CD14-positive monocyte (primary cell): ENCODE measurements at regions not wholly inside any gene's neighbourhood (a gene's known extent, or its start where the extent isn't known, plus 50 kb on each side); places are given as distances from the start of the nearest gene placed in this dataset.

Experiments
- DNase-seq, 3 donors: peaks; one replicate each; pipeline ENCODE4 v3.0.0-alpha.2; 2011 to 2022
- H2AFZ ChIP-seq: 2 replicates; pipeline ENCODE4 v1.6.0; 2012; ENCODE audit warnings: mild to moderate bottlenecking, low read depth, low read length, inconsistent platforms; ENCODE audit not compliant: insufficient read depth, poor library complexity, severe bottlenecking
- H3K27ac ChIP-seq, 2 donors: 1 replicate in 1 of 2; 2 replicates in 1 of 2; pipeline ENCODE4 v1.5.1; 2012 to 2013; ENCODE audit warnings: low read length in 2 of 2, control low read depth in 1 of 2, inconsistent platforms in 1 of 2, low read depth in 1 of 2, mild to moderate bottlenecking in 1 of 2
- H3K27me3 ChIP-seq, 2 donors: one replicate each; pipeline versions ENCODE4 v1.6.0 to v1.6.1; 2011 to 2013; ENCODE audit warnings: low read length in 2 of 2; ENCODE audit not compliant: control insufficient read depth in 2 of 2, insufficient read depth in 2 of 2
- H3K36me3 ChIP-seq, 2 donors: replicated peaks in 1 of 2; 1 replicate in 1 of 2; 2 replicates in 1 of 2; pipeline versions ENCODE4 v1.5.1 to v1.6.1; 2012 to 2013; ENCODE audit warnings: low read length in 2 of 2, control low read depth in 1 of 2, inconsistent platforms in 1 of 2, mild to moderate bottlenecking in 1 of 2; ENCODE audit not compliant: insufficient read depth in 2 of 2, control insufficient read depth in 1 of 2
- H3K4me1 ChIP-seq, 2 donors: 1 replicate in 1 of 2; 2 replicates in 1 of 2; pipeline versions ENCODE4 v1.5.1 to v1.6.1; 2012 to 2013; ENCODE audit warnings: low read length in 2 of 2, control low read depth in 1 of 2, inconsistent platforms in 1 of 2, mild to moderate bottlenecking in 1 of 2, moderate library complexity in 1 of 2; ENCODE audit not compliant: insufficient read depth in 2 of 2, control insufficient read depth in 1 of 2
- H3K4me2 ChIP-seq: replicated peaks from 2 replicates; pipeline ENCODE3; 2012; ENCODE audit warnings: low read length, moderate library complexity, mild to moderate bottlenecking; ENCODE audit not compliant: poor library complexity, severe bottlenecking; ENCODE audit errors: extremely low read depth
- H3K4me3 ChIP-seq, 3 experiments: fragments of 200-600 bp in 1 of 3; sonication (generic) in 1 of 3; replicated peaks in 1 of 3; 1 replicate in 2 of 3; 2 replicates in 1 of 3; pipeline ENCODE4 v1.5.1; 2011 to 2013; ENCODE audit warnings: low read length in 3 of 3, mild to moderate bottlenecking in 3 of 3, control low read depth in 2 of 3, low read depth in 2 of 3, inconsistent platforms in 1 of 3, moderate library complexity in 1 of 3
- H3K79me2 ChIP-seq: 2 replicates; pipeline ENCODE4 v1.6.0; 2012; ENCODE audit warnings: mild to moderate bottlenecking, control low read depth, inconsistent platforms, low read length, moderate library complexity; ENCODE audit not compliant: insufficient read depth
- H3K9ac ChIP-seq: 2 replicates; pipeline ENCODE4 v1.6.0; 2017; ENCODE audit warnings: low read length, mild to moderate bottlenecking; ENCODE audit not compliant: insufficient read depth, poor library complexity, severe bottlenecking
- H3K9me3 ChIP-seq, 2 donors: replicated peaks in 1 of 2; 1 replicate in 1 of 2; 2 replicates in 1 of 2; pipeline versions ENCODE4 v1.5.1 to v1.6.1; 2012 to 2013; ENCODE audit warnings: low read length in 2 of 2, control low read depth in 1 of 2; ENCODE audit not compliant: control insufficient read depth in 1 of 2, insufficient read depth in 1 of 2
- H4K20me1 ChIP-seq: 2 replicates; pipeline ENCODE4 v1.6.0; 2012; ENCODE audit warnings: mild to moderate bottlenecking, low read length, control low read depth, moderate library complexity; ENCODE audit not compliant: insufficient read depth
- H3K27ac Mint-ChIP-seq, 7 donors: one replicate each; pipeline ENCODE4 v1.8.0; 2020; ENCODE audit warnings: mild to moderate bottlenecking in 7 of 7, mixed read lengths in 7 of 7, moderate library complexity in 6 of 7, inconsistent platforms in 2 of 7
- H3K27me3 Mint-ChIP-seq, 3 donors: one replicate each; pipeline ENCODE4 v1.8.0; 2021 to 2022; ENCODE audit warnings: low read depth in 3 of 3, mild to moderate bottlenecking in 3 of 3, mixed read lengths in 3 of 3, moderate library complexity in 3 of 3, inconsistent platforms in 1 of 3
- H3K36me3 Mint-ChIP-seq, 2 donors: one replicate each; pipeline ENCODE4 v1.8.0; 2020; ENCODE audit warnings: mixed read lengths in 2 of 2, inconsistent platforms in 1 of 2, mild to moderate bottlenecking in 1 of 2
- H3K4me1 Mint-ChIP-seq: one replicate; pipeline ENCODE4 v1.8.0; 2020; ENCODE audit warnings: mild to moderate bottlenecking, mixed read lengths
- H3K4me3 Mint-ChIP-seq, 2 donors: one replicate each; pipeline ENCODE4 v1.8.0; 2020; ENCODE audit warnings: mild to moderate bottlenecking in 2 of 2, mixed read lengths in 2 of 2, moderate library complexity in 1 of 2
- H3K9me3 Mint-ChIP-seq, 7 donors: one replicate each; pipeline ENCODE4 v1.8.0; 2020 to 2022; ENCODE audit warnings: mixed read lengths in 7 of 7, mild to moderate bottlenecking in 6 of 7, moderate library complexity in 6 of 7, inconsistent platforms in 2 of 7
- WGBS: methylation state at CpG from one replicate; pipeline ENCODE4 v1.1.5; 2013; ENCODE audit warnings: missing lambda C conversion rate; ENCODE audit not compliant: insufficient coverage; 5-methylcytosine and 5-hydroxymethylcytosine counted together
- intact Hi-C, 2 donors: fragments of 100-400 bp; cut with micrococcal nuclease; formaldehyde crosslinking; loops; one replicate each; pipeline versions ENCODE4 v1.15.0 to v1.15.1; 2023
- TF ChIP-seq, protein P1 (sequence below): fragments of 200-600 bp; IDR thresholded peaks from one replicate; pipeline ENCODE4 v1.8.0; 2022; ENCODE audit warnings: antibody characterized with exemption, mild to moderate bottlenecking

DNA sequence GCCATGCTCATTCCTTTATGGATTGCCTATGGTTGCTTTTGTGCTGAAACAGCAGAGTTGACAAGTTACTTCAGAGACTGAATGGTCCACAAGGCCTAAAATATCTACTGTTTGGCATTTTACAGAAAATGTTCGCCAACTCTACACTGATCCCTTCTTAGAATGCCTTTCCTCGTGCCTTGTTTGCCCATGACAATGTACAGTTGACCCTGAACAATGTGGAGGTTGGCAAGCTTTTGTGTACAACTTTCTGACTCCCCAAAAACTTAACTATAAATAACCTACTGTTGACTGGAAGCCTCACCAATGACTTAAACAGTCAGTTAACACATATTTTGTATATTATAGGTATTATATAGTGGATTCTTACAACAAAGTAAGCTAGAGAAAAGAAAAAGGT, 361.4 kb downstream of the EPHA4 start:
- Mint-ChIP-seq H3K9me3 (peaks cover 0 to 8% (median 2%) of the 10 kb centered on the region in 7 donors), H3K4me1 (no peaks in the 10 kb centered on the region), H3K27ac (no peak overlapping the region), H3K36me3 (no peaks in the 10 kb centered on the region), H3K4me3 (no peak overlapping the region), H3K27me3 (peaks cover 0 to 1% (median 0%) of the 10 kb centered on the region in 3 donors)
- H3K27me3 ChIP-seq: no peaks in the 10 kb centered on the region
- no peak overlapping the region for H3K4me3 ChIP-seq
- H4K20me1 ChIP-seq: no peaks in the 10 kb centered on the region
- TF ChIP-seq, protein P1, sequence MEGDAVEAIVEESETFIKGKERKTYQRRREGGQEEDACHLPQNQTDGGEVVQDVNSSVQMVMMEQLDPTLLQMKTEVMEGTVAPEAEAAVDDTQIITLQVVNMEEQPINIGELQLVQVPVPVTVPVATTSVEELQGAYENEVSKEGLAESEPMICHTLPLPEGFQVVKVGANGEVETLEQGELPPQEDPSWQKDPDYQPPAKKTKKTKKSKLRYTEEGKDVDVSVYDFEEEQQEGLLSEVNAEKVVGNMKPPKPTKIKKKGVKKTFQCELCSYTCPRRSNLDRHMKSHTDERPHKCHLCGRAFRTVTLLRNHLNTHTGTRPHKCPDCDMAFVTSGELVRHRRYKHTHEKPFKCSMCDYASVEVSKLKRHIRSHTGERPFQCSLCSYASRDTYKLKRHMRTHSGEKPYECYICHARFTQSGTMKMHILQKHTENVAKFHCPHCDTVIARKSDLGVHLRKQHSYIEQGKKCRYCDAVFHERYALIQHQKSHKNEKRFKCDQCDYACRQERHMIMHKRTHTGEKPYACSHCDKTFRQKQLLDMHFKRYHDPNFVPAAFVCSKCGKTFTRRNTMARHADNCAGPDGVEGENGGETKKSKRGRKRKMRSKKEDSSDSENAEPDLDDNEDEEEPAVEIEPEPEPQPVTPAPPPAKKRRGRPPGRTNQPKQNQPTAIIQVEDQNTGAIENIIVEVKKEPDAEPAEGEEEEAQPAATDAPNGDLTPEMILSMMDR: no peak
- H3K27ac ChIP-seq: no peak overlapping the region
- H3K36me3 ChIP-seq: no peaks in the 10 kb centered on the region
- H3K4me2 ChIP-seq: no peak overlapping the region
- no peak for DNase-seq
- intact Hi-C loops: no loop called here
- no peaks in the 10 kb centered on the region for H3K79me2 ChIP-seq
- no peak overlapping the region for H3K9ac ChIP-seq
- H3K9me3 ChIP-seq: no peaks in the 10 kb centered on the region
- H2AFZ ChIP-seq: no peak overlapping the region
- H3K4me1 ChIP-seq: no peaks in the 10 kb centered on the region
- 86% methylated on average over 2 of the region's 2 CpGs for WGBS

DNA sequence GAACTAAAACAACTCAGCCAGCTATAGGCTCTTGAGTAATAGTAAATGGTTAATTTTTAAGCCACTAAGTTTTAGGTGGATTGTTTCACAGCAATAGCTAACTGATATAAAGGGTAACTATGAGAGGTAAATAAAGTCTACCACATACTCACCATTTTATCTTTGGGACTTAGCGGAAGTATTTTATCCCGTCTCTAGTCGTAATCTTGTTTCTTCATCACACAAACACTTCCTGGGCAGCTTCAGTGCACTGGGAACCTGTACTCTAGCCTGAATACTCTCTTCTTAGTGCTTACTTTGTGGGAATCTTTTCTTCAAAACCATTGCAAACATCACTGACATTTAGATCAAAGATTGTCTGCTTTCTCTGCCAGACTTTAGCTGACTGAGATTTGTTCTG, 360.5 kb downstream of the EPHA4 start:
- no peaks in the 10 kb centered on the region for H3K79me2 ChIP-seq
- no peaks in the 10 kb centered on the region for H3K9me3 ChIP-seq
- Mint-ChIP-seq H3K27me3 (peaks cover 0 to 1% (median 0%) of the 10 kb centered on the region in 3 donors), H3K4me1 (no peaks in the 10 kb centered on the region), H3K9me3 (peaks cover 0 to 8% (median 3%) of the 10 kb centered on the region in 7 donors), H3K4me3 (no peak overlapping the region), H3K27ac (no peak overlapping the region), H3K36me3 (no peaks in the 10 kb centered on the region)
- no peaks in the 10 kb centered on the region for H3K27me3 ChIP-seq
- WGBS: 93% methylated on average over 3 of the region's 3 CpGs
- TF ChIP-seq, protein P1: no peak
- H3K4me3 ChIP-seq: no peak overlapping the region
- intact Hi-C loops: no loop called here
- H3K36me3 ChIP-seq: no peaks in the 10 kb centered on the region
- no peak for DNase-seq
- H4K20me1 ChIP-seq: no peaks in the 10 kb centered on the region
- no peak overlapping the region for H3K9ac ChIP-seq
- H2AFZ ChIP-seq: no peak overlapping the region
- no peaks in the 10 kb centered on the region for H3K4me1 ChIP-seq
- H3K4me2 ChIP-seq: no peak overlapping the region
- no peak overlapping the region for H3K27ac ChIP-seq
